HG03135 (cell line): ENCODE measurements at regions not wholly inside any gene's neighbourhood (a gene's known extent, or its start where the extent isn't known, plus 50 kb on each side); places are given as distances from the start of the nearest gene placed in this dataset.
"Not testable (repeated sequence)": the region's sequence is repeated elsewhere in the genome, so short reads cannot be mapped to it uniquely, and the experiment has no call there.

Experiments
- ATAC-seq: cut with Tn5 transposase; IDR thresholded peaks from one replicate; pipeline ENCODE4 v1.9.1; 2021; ENCODE audit warnings: mild to moderate bottlenecking, moderate library complexity; ENCODE audit not compliant: unreplicated experiment

- no peak for ATAC-seq
Observed at GRCh38 chr5:86337667-86338460, 279.9 kb upstream of the COX7C start.

GRCh38 chr5:86354664-86355063 lies 263.1 kb upstream of the COX7C start:
- no peak for ATAC-seq

GRCh38 chr5:86360801-86361200 lies 256.9 kb upstream of the COX7C start:
- ATAC-seq, result no peak

GRCh38 chr5:86371061-86371460 lies 246.7 kb upstream of the COX7C start:
- no peak for ATAC-seq

GRCh38 chr5:86374611-86375010 lies 243.1 kb upstream of the COX7C start:
- no peak for ATAC-seq

- no peak for ATAC-seq
Observed at GRCh38 chr5:86376214-86376613, 241.5 kb upstream of the COX7C start.

- ATAC-seq, result no peak
Observed at GRCh38 chr5:86403190-86403589, 214.6 kb upstream of the COX7C start.

- ATAC-seq, result no peak
Observed at GRCh38 chr5:86404256-86404655, 213.5 kb upstream of the COX7C start.

- ATAC-seq, result no peak
Observed at GRCh38 chr5:86407711-86408110, 210.0 kb upstream of the COX7C start.

- ATAC-seq, result no peak
Observed at GRCh38 chr5:86411596-86411995, 206.1 kb upstream of the COX7C start.

GRCh38 chr5:86427158-86427557 lies 190.6 kb upstream of the COX7C start:
- ATAC-seq, result no peak

GRCh38 chr5:86439593-86440110 lies 178.1 kb upstream of the COX7C start:
- no peak for ATAC-seq

GRCh38 chr5:86442036-86442745 lies 175.6 kb upstream of the COX7C start:
- no peak for ATAC-seq

- ATAC-seq, result no peak
Observed at GRCh38 chr5:86447362-86447761, 170.4 kb upstream of the COX7C start.

- no peak for ATAC-seq
Observed at GRCh38 chr5:86452251-86452650, 165.5 kb upstream of the COX7C start.

GRCh38 chr5:86460519-86460918 lies 157.2 kb upstream of the COX7C start:
- ATAC-seq, result no peak

GRCh38 chr5:86461169-86461956 lies 156.4 kb upstream of the COX7C start:
- no peak for ATAC-seq

- no peak for ATAC-seq
Observed at GRCh38 chr5:86463339-86463738, 154.4 kb upstream of the COX7C start.

- ATAC-seq, result no peak
Observed at GRCh38 chr5:86465052-86465838, 152.5 kb upstream of the COX7C start.

- not testable (repeated sequence) for ATAC-seq
Observed at GRCh38 chr5:86466721-86467120, 151.0 kb upstream of the COX7C start.

GRCh38 chr5:86482008-86482407 lies 135.7 kb upstream of the COX7C start:
- no peak for ATAC-seq
